Stimulated activated naive B cell treated with anti-CD40 and anti-IgM and Interleukin-4, amounts not matched to agents 10 μg/mL and 1 μg/mL and 100 μg/mL, for 72 hours (primary cell): ENCODE measurements at regions not wholly inside any gene's neighbourhood (a gene's known extent, or its start where the extent isn't known, plus 50 kb on each side); places are given as distances from the start of the nearest gene placed in this dataset.
"Not testable (repeated sequence)": the region's sequence is repeated elsewhere in the genome, so short reads cannot be mapped to it uniquely, and the experiment has no call there.

Source experiments
- ATAC-seq, 2 donors: fragments of 150-1000 bp; cut with Tn5 transposase; replicated peaks; 2 replicates each; pipeline ENCODE4 v1.10.0; 2021; ENCODE audit warnings: moderate library complexity in 1 of 2
- DNase-seq: peaks from one replicate; pipeline ENCODE4 v3.0.0; 2021
- H3K27ac Mint-ChIP-seq: one replicate; pipeline ENCODE4 v1.8.0; 2022; ENCODE audit warnings: mild to moderate bottlenecking, mixed read lengths
- H3K27me3 Mint-ChIP-seq, 2 donors: one replicate each; pipeline ENCODE4 v1.8.0; 2022; ENCODE audit warnings: mixed read lengths in 2 of 2
- H3K36me3 Mint-ChIP-seq, 2 donors: one replicate each; pipeline ENCODE4 v1.8.0; 2022; ENCODE audit warnings: mixed read lengths in 2 of 2, mild to moderate bottlenecking in 1 of 2
- H3K4me1 Mint-ChIP-seq, 2 donors: one replicate each; pipeline ENCODE4 v1.8.0; 2022; ENCODE audit warnings: mixed read lengths in 2 of 2, mild to moderate bottlenecking in 1 of 2
- H3K4me3 Mint-ChIP-seq, 2 donors: one replicate each; pipeline ENCODE4 v1.8.0; 2022; ENCODE audit warnings: mild to moderate bottlenecking in 2 of 2, mixed read lengths in 2 of 2, moderate library complexity in 1 of 2
- H3K9me3 Mint-ChIP-seq, 2 donors: one replicate each; pipeline ENCODE4 v1.8.0; 2022; ENCODE audit warnings: mixed read lengths in 2 of 2, mild to moderate bottlenecking in 1 of 2

DNA sequence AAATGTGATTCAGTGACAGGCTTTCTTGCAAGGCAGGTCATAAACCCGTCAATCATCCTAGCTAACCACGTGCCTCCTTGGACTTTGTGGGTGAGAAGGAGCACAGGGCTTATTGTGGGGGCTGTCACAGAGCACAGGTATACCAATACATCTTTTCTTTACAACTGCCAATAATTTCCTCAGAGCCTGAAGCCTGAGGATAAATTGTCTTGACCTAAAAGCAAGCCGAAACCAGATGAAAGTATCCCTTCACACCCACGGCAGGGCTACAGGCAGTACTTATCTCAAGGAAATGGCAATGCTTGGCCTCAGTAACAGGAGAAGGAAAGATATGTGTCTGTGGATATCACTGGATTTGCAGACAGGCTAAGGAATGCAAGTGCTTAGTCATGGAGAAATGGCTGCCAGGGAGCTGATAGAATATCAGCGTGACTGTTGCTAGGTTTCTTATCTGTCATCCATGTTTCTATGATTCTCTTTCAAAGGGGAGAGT, 90.3 kb upstream of the ZNF366 start:
- Mint-ChIP-seq H3K9me3 (peaks cover 0 to 3% of the 10 kb centered on the region in 2 donors), H3K27ac (no peak overlapping the region), H3K4me3 (no peak overlapping the region), H3K36me3 (peaks cover 5 to 9% of the 10 kb centered on the region in 2 donors), H3K4me1 (peaks cover 0 to 9% of the 10 kb centered on the region in 2 donors), H3K27me3 (peaks cover 3% of the 10 kb centered on the region in 2 donors)
- DNase-seq = no peak
- no peak for ATAC-seq

DNA sequence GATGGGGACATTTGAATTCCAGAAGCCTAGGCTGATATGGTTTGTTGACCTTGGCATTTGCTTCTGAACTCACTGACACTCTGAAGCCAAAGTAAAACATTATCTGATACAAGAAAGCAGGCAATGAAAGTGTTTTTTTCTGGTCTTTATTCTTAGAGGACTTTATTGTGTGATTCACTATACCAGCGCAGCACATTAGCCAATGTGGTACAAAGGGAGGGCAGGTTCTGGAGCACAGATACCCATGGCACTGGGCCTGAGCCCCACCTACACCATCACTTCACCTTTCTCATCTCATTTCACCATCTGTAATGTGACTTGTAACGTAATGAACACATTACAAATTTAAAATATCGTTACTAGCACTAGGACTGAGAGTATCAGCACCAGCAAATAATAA, 89.7 kb upstream of the ZNF366 start:
- DNase-seq (no peak), ATAC-seq (no peak)
- no peak overlapping the region for H3K27ac Mint-ChIP-seq

DNA sequence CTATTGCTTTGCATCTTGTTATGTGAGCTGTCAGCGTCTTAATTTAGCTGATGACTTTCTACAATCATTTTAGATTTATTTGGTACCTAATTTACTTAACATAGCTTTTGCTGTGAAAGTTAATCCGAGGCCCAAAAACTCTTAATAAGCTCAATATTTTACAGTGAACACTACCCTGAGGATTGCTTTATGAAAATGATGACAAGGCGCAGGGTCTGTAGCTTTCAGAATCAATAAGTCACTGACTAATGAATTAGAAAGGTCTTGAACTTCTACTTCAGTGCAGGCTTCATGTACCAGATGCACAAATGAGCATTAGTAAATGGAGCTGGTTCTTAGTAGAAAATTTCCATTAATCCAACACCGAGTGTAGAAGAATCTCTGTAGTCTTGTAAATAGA, 81.4 kb upstream of the ZNF366 start:
- Mint-ChIP-seq H3K27me3 (peaks cover 22 to 29% of the 10 kb centered on the region in 2 donors), H3K36me3 (no peaks in the 10 kb centered on the region), H3K9me3 (no peaks in the 10 kb centered on the region), H3K4me3 (no peak overlapping the region), H3K4me1 (no peaks in the 10 kb centered on the region), H3K27ac (no peak overlapping the region)
- DNase-seq (no peak), ATAC-seq (no peak)

More for the DNA sequence above, 89.7 kb upstream of the ZNF366 start:
- Mint-ChIP-seq H3K4me3 (no peak overlapping the region), H3K27me3 (peaks cover 7 to 8% of the 10 kb centered on the region in 2 donors), H3K36me3 (peaks cover 5 to 9% of the 10 kb centered on the region in 2 donors), H3K9me3 (peaks cover 0 to 3% of the 10 kb centered on the region in 2 donors), H3K4me1 (peaks cover 0 to 9% of the 10 kb centered on the region in 2 donors)

DNA sequence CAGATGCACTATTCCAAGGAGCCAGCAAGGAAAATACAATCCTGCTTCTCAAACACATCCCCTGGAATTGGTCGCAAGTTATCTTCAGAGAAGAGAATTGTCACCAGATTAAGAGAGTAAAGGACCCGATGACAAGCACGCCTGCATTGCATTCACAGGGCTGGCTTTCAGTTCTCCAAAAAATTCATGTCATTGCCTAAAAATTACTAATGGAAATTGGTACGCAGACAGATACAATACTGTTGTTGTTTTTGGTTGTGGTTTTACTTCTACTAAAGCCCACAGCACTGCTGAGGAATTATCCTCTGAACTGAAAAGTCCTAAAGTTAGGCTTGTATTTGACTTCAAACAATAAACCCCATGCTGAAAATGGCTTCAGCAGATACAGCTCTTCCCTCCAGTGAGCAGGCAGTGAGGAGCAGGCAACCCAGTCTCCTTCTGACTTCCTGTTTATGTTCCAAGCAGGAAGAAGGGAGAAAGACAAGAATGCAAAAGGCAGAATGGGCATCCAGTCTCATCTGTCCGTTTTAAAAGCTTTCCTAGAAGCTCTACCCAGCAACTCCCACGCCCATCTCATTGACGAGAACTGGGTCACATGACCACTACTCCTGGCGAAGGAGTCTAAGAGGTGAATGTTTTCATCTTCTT, 80.6 kb upstream of the ZNF366 start:
- Mint-ChIP-seq H3K4me3 (no peak overlapping the region), H3K36me3 (no peaks in the 10 kb centered on the region), H3K27ac (no peak overlapping the region), H3K4me1 (no peaks in the 10 kb centered on the region), H3K9me3 (no peaks in the 10 kb centered on the region), H3K27me3 (peaks cover 22 to 26% of the 10 kb centered on the region in 2 donors)
- no peak for ATAC-seq
- DNase-seq = no peak

DNA sequence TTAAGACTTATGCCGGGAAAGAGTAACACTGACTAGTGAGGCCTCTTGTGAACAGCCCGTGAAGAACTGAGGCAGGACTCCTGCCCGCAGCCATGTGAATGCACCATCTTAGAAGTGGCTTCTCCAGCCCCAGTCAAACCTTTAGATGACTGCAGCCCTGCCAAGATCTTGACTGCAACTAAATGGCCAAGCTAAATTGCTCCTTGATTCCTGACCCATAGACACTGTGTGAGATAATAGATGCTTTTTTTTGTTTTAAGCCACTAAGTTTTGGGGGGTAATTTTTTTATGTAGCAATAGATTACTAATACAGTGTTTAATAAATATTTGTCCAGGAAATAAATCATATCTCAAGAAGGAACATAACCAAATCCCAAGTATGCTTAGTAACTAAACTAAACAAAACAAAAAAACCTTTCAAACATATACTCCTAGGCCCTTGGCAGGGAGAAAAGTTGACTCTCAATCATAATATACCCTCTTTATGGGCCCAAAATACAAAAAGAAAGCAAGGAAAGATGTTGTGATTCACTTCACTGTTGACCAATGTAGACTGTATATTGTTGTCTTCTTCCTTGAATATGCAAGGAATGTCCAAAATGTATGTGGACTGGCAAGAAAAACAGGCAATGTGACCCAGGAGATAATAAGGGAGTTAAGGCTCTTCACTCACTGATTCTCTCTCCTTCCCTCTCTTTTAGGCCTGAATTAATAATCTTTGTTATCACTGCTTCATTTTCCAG, 79.7 kb upstream of the ZNF366 start:
- ATAC-seq = no peak
- H3K4me3 Mint-ChIP-seq = no peak overlapping the region
- H3K27ac Mint-ChIP-seq = no peak overlapping the region
- H3K36me3 Mint-ChIP-seq = no peaks in the 10 kb centered on the region
- no peaks in the 10 kb centered on the region for H3K4me1 Mint-ChIP-seq
- peaks cover 14 to 22% of the 10 kb centered on the region in 2 donors for H3K27me3 Mint-ChIP-seq
- H3K9me3 Mint-ChIP-seq = peaks cover 2 to 4% of the 10 kb centered on the region in 2 donors
- no peak for DNase-seq

DNA sequence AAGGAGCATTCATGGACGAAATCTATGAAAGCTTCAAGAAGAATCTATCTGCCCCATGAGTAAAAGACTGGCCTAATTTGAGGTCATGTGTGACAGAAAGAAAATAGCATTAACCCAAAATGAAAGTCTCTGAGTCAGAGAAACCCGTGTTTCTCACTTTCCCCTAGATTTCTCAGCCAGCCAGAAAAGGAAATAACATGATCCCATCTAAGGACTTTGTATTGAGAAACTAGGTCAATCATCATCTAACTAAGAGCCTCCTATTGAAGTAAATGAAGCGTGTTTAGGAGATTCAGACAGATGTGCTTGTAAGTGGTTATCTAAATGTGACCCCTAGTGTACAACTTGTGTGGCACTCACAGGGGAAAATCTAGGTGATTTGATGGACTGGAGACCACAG, 77.3 kb upstream of the ZNF366 start:
- Mint-ChIP-seq H3K27ac (no peak overlapping the region), H3K9me3 (peaks cover 7 to 10% of the 10 kb centered on the region in 2 donors), H3K4me3 (no peak overlapping the region), H3K4me1 (no peaks in the 10 kb centered on the region), H3K27me3 (peaks cover 14 to 20% of the 10 kb centered on the region in 2 donors), H3K36me3 (no peaks in the 10 kb centered on the region)
- DNase-seq (no peak), ATAC-seq (no peak)

DNA sequence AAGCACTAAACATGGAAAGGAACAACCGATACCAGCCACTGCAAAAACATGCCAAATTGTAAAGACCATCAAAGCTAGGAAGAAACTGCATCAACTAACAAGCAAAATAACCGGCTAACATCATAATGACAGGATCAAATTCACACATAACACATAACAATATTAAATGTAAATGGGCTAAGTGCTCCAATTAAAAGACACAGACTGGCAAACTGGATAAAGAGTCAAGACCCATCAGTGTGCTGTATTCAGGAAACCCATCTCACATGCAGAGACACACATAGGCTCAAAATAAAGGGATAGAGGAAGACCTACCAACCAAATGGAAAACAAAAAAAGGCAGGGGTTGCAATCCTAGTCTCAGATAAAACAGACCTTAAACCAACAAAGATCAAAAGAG, 72.1 kb upstream of the ZNF366 start:
- not testable (repeated sequence) for DNase-seq, H3K4me1 Mint-ChIP-seq, H3K27ac Mint-ChIP-seq, H3K36me3 Mint-ChIP-seq, H3K4me3 Mint-ChIP-seq, ATAC-seq
- H3K9me3 Mint-ChIP-seq = peaks cover 17 to 21% of the 10 kb centered on the region in 2 donors
- H3K27me3 Mint-ChIP-seq = peaks cover 24 to 46% of the 10 kb centered on the region in 2 donors

DNA sequence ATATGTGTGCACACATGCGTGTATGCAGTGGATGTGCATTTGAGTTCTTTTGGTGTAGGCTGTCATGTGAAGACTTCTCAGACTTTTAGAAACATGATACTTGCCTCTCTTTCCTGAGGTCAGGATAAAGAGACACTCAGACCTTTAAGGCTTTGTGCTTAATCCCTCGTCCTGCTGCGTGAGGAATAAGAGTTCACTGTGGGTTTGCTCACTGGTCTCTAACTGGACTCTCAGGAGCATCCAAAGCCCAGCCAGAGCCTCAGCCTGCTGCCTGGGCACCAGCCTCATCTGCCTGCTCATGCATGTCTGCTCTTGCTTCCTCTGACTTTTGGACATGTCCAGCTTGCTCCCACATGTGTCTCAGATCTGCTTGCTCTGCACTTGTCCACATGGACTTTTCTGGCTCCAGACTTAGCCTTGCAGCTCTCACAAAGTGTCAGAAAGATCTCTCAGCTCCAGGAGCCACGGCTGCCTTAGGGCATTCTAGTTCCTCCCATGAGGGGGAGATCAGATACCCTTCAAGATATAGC, 65.1 kb upstream of the ZNF366 start:
- peaks cover 0 to 3% of the 10 kb centered on the region in 2 donors for H3K4me1 Mint-ChIP-seq
- H3K9me3 Mint-ChIP-seq = peaks cover 4% of the 10 kb centered on the region in 2 donors
- H3K4me3 Mint-ChIP-seq = no peak overlapping the region
- no peak for ATAC-seq
- no peak overlapping the region for H3K27ac Mint-ChIP-seq
- H3K27me3 Mint-ChIP-seq = peaks cover 47 to 72% of the 10 kb centered on the region in 2 donors
- peaks cover 0 to 4% of the 10 kb centered on the region in 2 donors for H3K36me3 Mint-ChIP-seq
- DNase-seq = no peak

DNA sequence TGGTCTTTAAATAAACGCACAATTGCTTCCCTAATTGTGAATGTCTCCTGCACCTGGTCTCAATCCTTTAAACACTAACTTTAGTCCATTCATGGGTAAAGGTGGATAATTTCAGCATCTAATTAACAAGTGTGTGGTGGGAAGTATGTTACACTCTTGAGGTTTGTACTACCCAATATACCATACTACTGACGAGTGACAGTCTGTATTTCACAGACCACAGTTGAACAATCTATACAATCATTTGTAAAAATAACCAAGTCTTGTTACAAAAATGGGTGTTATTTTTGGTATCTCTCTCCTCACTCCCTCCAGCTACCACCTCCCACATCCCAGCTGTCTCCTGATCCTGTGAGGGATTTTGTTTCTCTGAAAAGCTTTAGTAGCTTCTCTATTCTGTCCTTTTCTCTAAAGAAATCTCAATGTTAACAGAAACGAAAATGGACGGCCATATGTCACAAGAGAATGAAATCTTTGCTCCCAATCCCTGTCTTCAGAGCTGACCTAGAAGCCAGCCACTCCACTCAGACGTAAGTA, 62.3 kb upstream of the ZNF366 start:
- no peak overlapping the region for H3K27ac Mint-ChIP-seq
- DNase-seq (no peak), ATAC-seq (no peak)
- peaks cover 50 to 69% of the 10 kb centered on the region in 2 donors for H3K27me3 Mint-ChIP-seq
- no peak overlapping the region for H3K4me3 Mint-ChIP-seq
- H3K4me1 Mint-ChIP-seq = no peaks in the 10 kb centered on the region
- no peaks in the 10 kb centered on the region for H3K36me3 Mint-ChIP-seq
- no peaks in the 10 kb centered on the region for H3K9me3 Mint-ChIP-seq

DNA sequence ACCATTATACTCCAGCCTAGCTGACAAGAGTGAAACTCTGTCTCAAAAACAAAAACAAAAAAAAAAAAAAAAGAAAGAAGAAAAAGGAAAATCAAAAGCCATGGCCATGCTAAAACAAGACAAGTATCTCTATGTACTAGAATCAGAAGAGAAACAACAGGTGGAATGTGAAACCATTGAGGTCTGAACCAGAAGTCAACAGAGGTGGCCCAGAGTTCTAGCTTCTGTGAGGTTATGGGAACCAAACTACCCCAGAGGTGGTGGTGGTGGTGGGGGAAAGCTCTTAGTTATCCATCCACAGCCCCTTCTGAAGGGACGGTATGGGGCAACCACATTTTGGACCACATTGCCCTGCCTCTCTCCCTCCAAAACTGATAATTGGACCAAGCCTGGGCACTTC, 59.5 kb upstream of the ZNF366 start:
- no peaks in the 10 kb centered on the region for H3K9me3 Mint-ChIP-seq
- peaks cover 57 to 62% of the 10 kb centered on the region in 2 donors for H3K27me3 Mint-ChIP-seq
- no peak overlapping the region for H3K27ac Mint-ChIP-seq
- H3K4me1 Mint-ChIP-seq = no peaks in the 10 kb centered on the region
- no peak overlapping the region for H3K4me3 Mint-ChIP-seq
- ATAC-seq = no peak
- no peak for DNase-seq
- H3K36me3 Mint-ChIP-seq = no peaks in the 10 kb centered on the region

DNA sequence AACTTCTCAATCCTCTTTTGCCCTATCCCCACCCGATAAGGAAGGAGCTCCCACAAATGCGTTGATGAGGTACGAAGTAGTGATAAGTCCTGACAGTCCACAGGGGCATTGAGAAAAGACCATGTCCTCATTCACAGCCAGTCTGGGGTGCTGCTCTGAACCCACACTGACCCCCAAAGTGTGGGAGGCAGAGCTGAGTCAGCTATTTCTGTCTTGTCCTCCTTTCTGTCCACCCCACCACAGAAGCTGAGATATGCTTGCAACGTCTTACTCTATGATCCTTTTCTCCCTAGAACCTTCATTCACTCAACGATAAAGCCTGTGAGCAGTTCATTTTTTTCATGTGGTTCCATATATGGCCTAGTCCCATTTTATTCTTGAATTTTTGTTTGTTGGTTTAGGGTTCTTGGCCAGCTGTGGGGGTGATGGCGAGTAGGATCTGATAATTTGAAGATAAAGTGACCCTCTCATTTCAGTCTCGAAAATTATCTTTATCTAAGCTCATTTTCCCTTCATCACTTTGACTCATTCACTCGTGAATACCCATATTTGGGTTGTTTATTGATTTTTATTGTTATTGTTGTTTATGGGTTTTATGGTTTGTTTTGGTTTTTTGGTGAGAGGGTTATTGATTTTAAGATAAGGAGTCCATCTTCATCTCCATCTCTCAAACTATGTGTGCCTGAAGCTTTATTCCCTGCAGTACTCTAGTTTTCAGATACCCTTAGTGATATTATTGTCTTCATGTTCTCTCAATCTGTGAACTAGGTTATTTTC, 58.5 kb upstream of the ZNF366 start:
- ATAC-seq (no peak), DNase-seq (no peak)
- Mint-ChIP-seq H3K27me3 (peaks cover 60 to 66% of the 10 kb centered on the region in 2 donors), H3K4me3 (no peak overlapping the region), H3K36me3 (no peaks in the 10 kb centered on the region), H3K27ac (no peak overlapping the region), H3K4me1 (no peaks in the 10 kb centered on the region), H3K9me3 (no peaks in the 10 kb centered on the region)

DNA sequence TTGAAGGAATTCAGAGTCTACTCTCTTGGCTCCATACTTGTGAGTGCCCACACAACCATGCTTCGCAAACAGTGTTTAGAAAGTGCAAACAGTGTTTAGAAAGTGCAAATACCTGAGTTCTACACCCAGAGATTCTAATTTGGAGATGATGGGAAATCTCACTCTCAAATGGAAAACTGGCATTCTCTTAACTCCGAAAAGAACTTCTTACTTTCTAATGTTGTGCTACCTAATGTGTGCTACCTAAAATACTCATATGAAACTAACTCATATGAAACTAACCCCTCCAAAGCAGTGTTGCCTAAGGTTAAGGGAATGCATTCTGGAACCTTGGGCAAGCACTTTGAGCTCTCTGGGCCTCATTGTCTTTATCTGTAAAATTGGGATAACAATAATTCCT, 55.5 kb upstream of the ZNF366 start:
- Mint-ChIP-seq H3K27ac (no peak overlapping the region), H3K4me1 (peaks cover 5 to 7% of the 10 kb centered on the region in 2 donors), H3K36me3 (no peaks in the 10 kb centered on the region), H3K27me3 (peaks cover 39 to 42% of the 10 kb centered on the region in 2 donors), H3K9me3 (no peaks in the 10 kb centered on the region), H3K4me3 (no peak overlapping the region)
- no peak for DNase-seq
- no peak for ATAC-seq

DNA sequence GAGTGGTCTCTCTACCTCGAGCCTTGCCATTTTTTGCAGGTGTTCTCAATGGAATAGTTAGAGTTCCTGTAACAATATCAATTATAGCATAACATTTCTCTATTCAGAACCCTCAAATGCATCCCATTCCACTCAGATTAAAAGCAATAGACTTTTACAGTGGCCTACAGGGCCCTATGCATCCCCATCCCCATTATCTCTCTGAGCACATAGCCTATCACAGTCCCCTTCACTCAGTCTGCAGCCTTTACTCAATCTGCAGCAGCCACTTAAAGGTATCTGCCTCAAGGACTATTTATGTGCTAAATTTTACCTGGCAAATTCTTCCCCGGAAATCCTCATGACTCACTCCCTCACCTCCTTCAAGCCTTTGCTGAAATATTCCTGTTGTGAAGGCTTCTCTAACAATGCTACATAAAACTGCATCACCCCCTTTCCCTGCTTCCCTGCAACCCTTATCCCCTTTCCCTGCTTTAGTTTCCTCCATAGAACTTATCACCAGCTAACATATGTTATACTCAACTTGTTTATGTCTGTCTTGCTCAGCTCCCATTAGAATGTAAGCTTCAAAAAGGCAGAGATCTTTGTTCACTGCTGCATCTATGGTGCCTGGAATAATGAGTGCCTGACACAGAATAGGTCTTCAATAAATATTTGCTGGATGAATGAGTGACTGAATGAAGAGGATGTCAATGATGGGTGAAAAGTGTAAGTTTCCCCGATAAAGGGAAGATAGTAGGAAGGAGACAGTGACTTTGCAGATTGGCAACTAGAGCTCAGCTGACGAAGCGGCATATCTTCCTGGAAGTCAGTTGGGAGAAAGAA, 54.1 kb upstream of the ZNF366 start:
- DNase-seq = no peak
- H3K27ac Mint-ChIP-seq = no peak overlapping the region
- no peak for ATAC-seq
- no peak overlapping the region for H3K4me3 Mint-ChIP-seq
- no peaks in the 10 kb centered on the region for H3K36me3 Mint-ChIP-seq
- peaks cover 12 to 20% of the 10 kb centered on the region in 2 donors for H3K4me1 Mint-ChIP-seq
- peaks cover 39 to 42% of the 10 kb centered on the region in 2 donors for H3K27me3 Mint-ChIP-seq
- H3K9me3 Mint-ChIP-seq = no peaks in the 10 kb centered on the region
